ENCODE measurements at regions not wholly inside any gene's neighbourhood (a gene's known extent, or its start where the extent isn't known, plus 50 kb on each side); places are given as distances from the start of the nearest gene placed in this dataset.

DNA sequence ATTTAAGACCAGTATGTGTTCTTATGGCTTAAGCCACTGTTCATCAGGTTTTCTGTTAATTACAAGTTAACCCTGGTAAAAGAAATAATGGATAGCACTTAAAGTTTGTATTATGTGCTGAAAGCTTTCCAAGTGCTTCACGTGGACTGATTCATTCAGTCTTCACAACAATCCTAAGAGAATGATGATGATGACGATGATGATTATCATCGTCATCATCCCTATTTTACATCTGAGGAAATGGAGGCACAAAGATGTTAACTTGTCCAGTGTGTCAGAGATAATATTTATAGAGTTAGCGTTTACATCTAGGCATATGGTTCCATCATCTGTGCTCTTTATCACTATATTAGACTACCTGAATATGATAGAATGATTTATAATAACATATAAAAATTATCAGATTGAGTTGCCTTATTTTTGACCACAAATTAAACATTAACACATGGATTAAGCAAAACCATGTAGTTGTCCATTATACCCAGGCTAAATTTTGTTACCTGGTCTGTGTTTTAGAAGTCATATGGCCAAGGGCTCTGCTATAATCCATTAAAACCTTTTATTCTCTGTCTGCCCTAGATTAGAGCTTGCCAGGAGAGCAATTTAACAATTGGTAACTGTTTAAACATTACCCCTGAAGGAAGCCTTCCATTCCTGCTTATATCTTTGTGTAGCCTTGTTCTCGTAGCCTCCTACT is 102.3 kb upstream of the MAP3K1 start:
- DNase-seq (ENCODE audit: low spot score) = no peak
- Histone ChIP-seq H3K4me1 (ENCODE audit: insufficient read depth, low read length, poor library complexity, severe bottlenecking) (no peaks in the 10 kb centered on the region), H3K36me3 (ENCODE audit: insufficient read depth, low read length, poor library complexity, severe bottlenecking) (no peaks in the 10 kb centered on the region), H3K27me3 (replicated peaks; ENCODE audit: insufficient read depth, low read depth, low read length, poor library complexity) (no peaks in the 10 kb centered on the region), H3K4me3 (ENCODE audit: low read depth, low read length, poor library complexity, severe bottlenecking) (no peak overlapping the region), H3K27ac (ENCODE audit: low read depth, low read length, poor library complexity, severe bottlenecking) (no peak overlapping the region), H3K9me3 (ENCODE audit: low read depth, low read length, poor library complexity, severe bottlenecking) (no peaks in the 10 kb centered on the region)
- ChIA-PET CTCF (no interaction called here), POLR2A (ENCODE audit: low non-redundant PET) (no interaction called here)
- intact Hi-C loops (cut with micrococcal nuclease; ENCODE audit: unreplicated experiment) = no loop called here
- BruUV-seq (replicated peaks) = no TSS peak
- no peak for TF ChIP-seq EZH2 (IDR thresholded peaks at IDR 0.05; ENCODE audit: borderline replicate concordance, low read depth, low read length, poor library complexity, severe bottlenecking)
- TF ChIP-seq, protein P1, sequence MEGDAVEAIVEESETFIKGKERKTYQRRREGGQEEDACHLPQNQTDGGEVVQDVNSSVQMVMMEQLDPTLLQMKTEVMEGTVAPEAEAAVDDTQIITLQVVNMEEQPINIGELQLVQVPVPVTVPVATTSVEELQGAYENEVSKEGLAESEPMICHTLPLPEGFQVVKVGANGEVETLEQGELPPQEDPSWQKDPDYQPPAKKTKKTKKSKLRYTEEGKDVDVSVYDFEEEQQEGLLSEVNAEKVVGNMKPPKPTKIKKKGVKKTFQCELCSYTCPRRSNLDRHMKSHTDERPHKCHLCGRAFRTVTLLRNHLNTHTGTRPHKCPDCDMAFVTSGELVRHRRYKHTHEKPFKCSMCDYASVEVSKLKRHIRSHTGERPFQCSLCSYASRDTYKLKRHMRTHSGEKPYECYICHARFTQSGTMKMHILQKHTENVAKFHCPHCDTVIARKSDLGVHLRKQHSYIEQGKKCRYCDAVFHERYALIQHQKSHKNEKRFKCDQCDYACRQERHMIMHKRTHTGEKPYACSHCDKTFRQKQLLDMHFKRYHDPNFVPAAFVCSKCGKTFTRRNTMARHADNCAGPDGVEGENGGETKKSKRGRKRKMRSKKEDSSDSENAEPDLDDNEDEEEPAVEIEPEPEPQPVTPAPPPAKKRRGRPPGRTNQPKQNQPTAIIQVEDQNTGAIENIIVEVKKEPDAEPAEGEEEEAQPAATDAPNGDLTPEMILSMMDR (conservative IDR thresholded peaks at IDR 0.05; ENCODE audit: low read depth, low read length) = no peak

DNA sequence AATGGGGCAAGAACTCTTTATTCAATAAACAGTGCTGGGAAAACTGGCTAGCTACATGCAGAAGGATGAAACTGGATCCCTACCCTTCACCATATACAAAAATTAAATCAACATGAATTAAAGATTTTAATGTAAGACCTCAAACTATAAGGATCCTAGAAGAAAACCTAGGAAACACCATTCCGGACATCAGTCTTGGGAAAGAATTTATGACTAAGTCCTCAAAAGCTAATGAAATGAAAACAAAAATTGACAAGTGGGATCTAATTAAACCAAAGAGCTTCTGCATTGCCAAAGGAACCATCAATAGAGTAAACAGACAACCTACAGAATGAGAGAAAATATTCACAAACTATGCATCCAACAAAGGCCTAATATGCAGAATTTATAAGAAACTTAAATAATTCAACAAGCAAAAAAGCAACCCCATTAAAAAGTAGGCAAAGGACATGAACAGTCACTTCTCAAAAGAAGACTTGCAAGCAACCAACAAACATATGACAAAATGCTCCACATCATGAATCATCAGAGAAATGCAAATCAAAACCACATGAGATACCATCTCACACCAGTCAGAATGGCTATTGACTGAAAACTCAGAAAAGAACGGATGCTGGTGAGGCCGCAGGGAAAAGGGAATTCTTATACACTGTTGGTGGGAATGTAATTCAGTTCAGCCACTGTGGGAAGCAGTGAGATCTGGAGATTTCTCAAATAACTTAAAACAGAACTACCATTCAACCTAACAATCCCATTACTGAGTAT is 104.3 kb upstream of the MAP3K1 start:
- no peaks in the 10 kb centered on the region for H3K9me3 ChIP-seq (ENCODE audit: low read depth, low read length, poor library complexity, severe bottlenecking)
- H3K4me3 ChIP-seq (ENCODE audit: low read depth, low read length, poor library complexity, severe bottlenecking) = no peak overlapping the region
- ChIA-PET CTCF (no interaction called here), POLR2A (ENCODE audit: low non-redundant PET) (no interaction called here)
- intact Hi-C loops (cut with micrococcal nuclease; ENCODE audit: unreplicated experiment) = no loop called here
- no TSS peak for BruUV-seq (replicated peaks)
- no peak for TF ChIP-seq EZH2 (IDR thresholded peaks at IDR 0.05; ENCODE audit: borderline replicate concordance, low read depth, low read length, poor library complexity, severe bottlenecking)
- TF ChIP-seq, protein P1 (conservative IDR thresholded peaks at IDR 0.05; ENCODE audit: low read depth, low read length) = no peak
- no peaks in the 10 kb centered on the region for H3K27me3 ChIP-seq (replicated peaks; ENCODE audit: insufficient read depth, low read depth, low read length, poor library complexity)
- H3K27ac ChIP-seq (ENCODE audit: low read depth, low read length, poor library complexity, severe bottlenecking) = no peak overlapping the region
- DNase-seq (ENCODE audit: low spot score) = no peak
- H3K4me1 ChIP-seq (ENCODE audit: insufficient read depth, low read length, poor library complexity, severe bottlenecking) = no peaks in the 10 kb centered on the region
- H3K36me3 ChIP-seq (ENCODE audit: insufficient read depth, low read length, poor library complexity, severe bottlenecking) = no peaks in the 10 kb centered on the region

DNA sequence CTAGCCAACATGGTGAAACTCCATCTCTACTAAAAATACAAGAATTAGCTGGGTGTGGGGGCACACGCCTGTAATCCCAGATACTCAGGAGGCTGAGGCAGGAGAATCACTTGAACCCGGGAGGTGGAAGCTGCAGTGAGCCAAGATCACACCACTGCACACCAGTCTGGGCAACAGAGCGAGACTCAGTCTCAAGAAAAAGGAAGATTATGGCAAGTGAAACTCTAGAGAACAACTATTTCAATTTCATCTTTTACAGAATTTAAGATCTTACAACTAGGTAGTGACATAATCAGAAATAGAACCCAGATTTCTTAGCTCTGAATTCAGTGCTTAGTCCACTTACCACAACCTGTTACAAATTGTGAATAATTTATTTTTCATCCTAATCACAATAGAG is 108.8 kb upstream of the MAP3K1 start:
- TF ChIP-seq EZH2 (IDR thresholded peaks at IDR 0.05; ENCODE audit: borderline replicate concordance, low read depth, low read length, poor library complexity, severe bottlenecking) = no peak
- TF ChIP-seq, protein P1 (conservative IDR thresholded peaks at IDR 0.05; ENCODE audit: low read depth, low read length) = no peak
- intact Hi-C loops (cut with micrococcal nuclease; ENCODE audit: unreplicated experiment) = no loop called here
- CTCF ChIA-PET = no interaction called here
- Histone ChIP-seq H3K4me1 (ENCODE audit: insufficient read depth, low read length, poor library complexity, severe bottlenecking) (no peaks in the 10 kb centered on the region), H3K27ac (ENCODE audit: low read depth, low read length, poor library complexity, severe bottlenecking) (no peak overlapping the region), H3K9me3 (ENCODE audit: low read depth, low read length, poor library complexity, severe bottlenecking) (no peaks in the 10 kb centered on the region), H3K36me3 (ENCODE audit: insufficient read depth, low read length, poor library complexity, severe bottlenecking) (no peaks in the 10 kb centered on the region), H3K27me3 (replicated peaks; ENCODE audit: insufficient read depth, low read depth, low read length, poor library complexity) (peaks cover 32% of the 10 kb centered on the region), H3K4me3 (ENCODE audit: low read depth, low read length, poor library complexity, severe bottlenecking) (no peak overlapping the region)
- POLR2A ChIA-PET (ENCODE audit: low non-redundant PET) = no interaction called here
- no peak for DNase-seq (ENCODE audit: low spot score)
- BruUV-seq (replicated peaks) = no TSS peak
